Lower leg skin (tissue), 4 donors: ENCODE measurements at regions not wholly inside any gene's neighbourhood (a gene's known extent, or its start where the extent isn't known, plus 50 kb on each side); places are given as distances from the start of the nearest gene placed in this dataset.

Source experiments
- DNase-seq, 2 donors: peaks; one replicate each; pipeline ENCODE4 v3.0.0-alpha.2; 2019; ENCODE audit warnings: low spot score in 2 of 2
- H3K4me3 ChIP-seq: fragments of 200-600 bp; sonication (generic); 2 replicates; pipeline ENCODE4 v1.5.1; 2017; ENCODE audit warnings: mild to moderate bottlenecking, low read depth; ENCODE audit not compliant: poor library complexity, severe bottlenecking
- CTCF ChIP-seq, 3 donors: fragments of 450-650 bp; IDR thresholded peaks; one replicate each; pipeline ENCODE4 v1.5.1; 2016; ENCODE audit warnings: antibody characterized with exemption in 3 of 3, mild to moderate bottlenecking in 3 of 3, moderate library complexity in 2 of 3
- POLR2A ChIP-seq, 2 donors: fragments of 450-650 bp; IDR thresholded peaks; one replicate each; pipeline ENCODE4 v1.6.1; 2016 to 2017; ENCODE audit warnings: antibody characterized with exemption in 2 of 2, mild to moderate bottlenecking in 1 of 2, moderate library complexity in 1 of 2
- WGBS, 2 donors: methylation state at CpG; one replicate each; pipeline ENCODE4 v1.1.5; 2018; 5-methylcytosine and 5-hydroxymethylcytosine counted together
- intact Hi-C: fragments of 100-400 bp; cut with DNase I; formaldehyde crosslinking; loops from one replicate; pipeline ENCODE4 v1.15.0; 2023; ENCODE audit warnings: low total_unique reads

- intact Hi-C loops, result no loop called here
- 85 to 86% methylated on average over 4 of the region's 4 CpGs for WGBS, 2 donors
- no peak overlapping the region for H3K4me3 ChIP-seq
- TF ChIP-seq CTCF (IDR thresholded peaks at IDR 0.05), result no peak
- DNase-seq, result no peak
Observed at GRCh38 chr20:16220826-16221225, 352.4 kb downstream of the KIF16B start.

GRCh38 chr20:16219182-16219581 lies 354.1 kb downstream of the KIF16B start:
- intact Hi-C loops, result no loop called here
- no peak for DNase-seq
- TF ChIP-seq CTCF (IDR thresholded peaks at IDR 0.05), result no peak
- no peak for TF ChIP-seq POLR2A (IDR thresholded peaks at IDR 0.05)
- no peak overlapping the region for H3K4me3 ChIP-seq

GRCh38 chr20:16216914-16217230 lies 356.4 kb downstream of the KIF16B start:
- H3K4me3 ChIP-seq, result no peak overlapping the region
- no peak for DNase-seq
- WGBS, 2 donors, result 71 to 76% methylated on average over 6 of the region's 6 CpGs
- no peak for TF ChIP-seq POLR2A (IDR thresholded peaks at IDR 0.05)
- TF ChIP-seq CTCF (IDR thresholded peaks at IDR 0.05), result no peak
- intact Hi-C loops, result no loop called here

- no peak overlapping the region for H3K4me3 ChIP-seq
- intact Hi-C loops, result no loop called here
- WGBS, 2 donors, result 87 to 88% methylated on average over 10 of the region's 10 CpGs
- TF ChIP-seq CTCF (IDR thresholded peaks at IDR 0.05), result no peak
- TF ChIP-seq POLR2A (IDR thresholded peaks at IDR 0.05), result no peak
- DNase-seq, result no peak
Observed at GRCh38 chr20:16216227-16216913, 356.9 kb downstream of the KIF16B start.

- intact Hi-C loops, result no loop called here
- TF ChIP-seq CTCF (IDR thresholded peaks at IDR 0.05) (no peak), POLR2A (IDR thresholded peaks at IDR 0.05) (no peak)
- no peak for DNase-seq
- WGBS, 2 donors, result 57 to 62% methylated on average over 4 of the region's 4 CpGs
- no peak overlapping the region for H3K4me3 ChIP-seq
Observed at GRCh38 chr20:16215041-16215440, 358.2 kb downstream of the KIF16B start.

- TF ChIP-seq CTCF (IDR thresholded peaks at IDR 0.05) (no peak), POLR2A (IDR thresholded peaks at IDR 0.05) (no peak)
- 90 to 91% methylated on average over 6 of the region's 6 CpGs for WGBS, 2 donors
- intact Hi-C loops, result no loop called here
Observed at GRCh38 chr20:16212790-16213189, 360.5 kb downstream of the KIF16B start.

More at GRCh38 chr20:16212790-16213189, 360.5 kb downstream of the KIF16B start:
- H3K4me3 ChIP-seq, result no peak overlapping the region
- DNase-seq, result no peak
